Sigmoid colon (tissue), 4 donors: ENCODE measurements at regions not wholly inside any gene's neighbourhood (a gene's known extent, or its start where the extent isn't known, plus 50 kb on each side); places are given as distances from the start of the nearest gene placed in this dataset.

Source experiments
- EP300 ChIP-seq, 4 donors: sonication (generic); formaldehyde crosslinking; IDR thresholded peaks; one replicate each; pipeline ENCODE4 v1.6.1; 2017; ENCODE audit warnings: antibody characterized with exemption in 4 of 4
- POLR2A ChIP-seq, 2 donors: fragments of 450-650 bp; IDR thresholded peaks; one replicate each; pipeline ENCODE4 v1.6.1; 2016; ENCODE audit warnings: antibody characterized with exemption in 2 of 2, mild to moderate bottlenecking in 2 of 2, moderate library complexity in 2 of 2
- POLR2AphosphoS5 ChIP-seq, 4 donors: sonication (generic); formaldehyde crosslinking; IDR thresholded peaks; one replicate each; pipeline ENCODE4 v1.6.1; 2017; ENCODE audit warnings: antibody characterized with exemption in 4 of 4
- TF ChIP-seq, protein P1 (sequence below), 4 experiments: fragments of 450-650 bp in 3 of 4; fragments of 200-600 bp in 1 of 4; IDR thresholded peaks; one replicate each; pipeline ENCODE4 v1.5.1; 2016 to 2019; ENCODE audit warnings: antibody characterized with exemption in 4 of 4, mild to moderate bottlenecking in 3 of 4, moderate library complexity in 2 of 4

DNA sequence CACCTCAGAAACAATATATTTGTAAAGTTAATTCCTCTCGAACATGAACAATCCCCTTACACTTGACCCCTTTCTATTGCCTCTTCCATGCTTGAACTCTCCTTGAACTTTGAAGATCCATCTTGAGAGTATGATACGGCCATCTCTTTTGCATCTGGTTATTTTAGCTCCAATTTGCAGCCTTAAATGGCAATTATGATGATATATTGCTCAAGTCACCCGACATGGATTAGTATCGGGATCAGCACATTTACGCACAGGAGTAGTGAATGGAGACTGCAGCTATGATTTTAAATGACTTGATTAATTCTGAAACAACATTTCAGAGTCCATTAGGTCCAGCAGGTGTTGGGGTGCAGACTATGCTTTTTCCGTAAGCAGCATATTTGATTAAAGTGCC is 143.8 kb upstream of the PAQR3 start:
- TF ChIP-seq, protein P1, sequence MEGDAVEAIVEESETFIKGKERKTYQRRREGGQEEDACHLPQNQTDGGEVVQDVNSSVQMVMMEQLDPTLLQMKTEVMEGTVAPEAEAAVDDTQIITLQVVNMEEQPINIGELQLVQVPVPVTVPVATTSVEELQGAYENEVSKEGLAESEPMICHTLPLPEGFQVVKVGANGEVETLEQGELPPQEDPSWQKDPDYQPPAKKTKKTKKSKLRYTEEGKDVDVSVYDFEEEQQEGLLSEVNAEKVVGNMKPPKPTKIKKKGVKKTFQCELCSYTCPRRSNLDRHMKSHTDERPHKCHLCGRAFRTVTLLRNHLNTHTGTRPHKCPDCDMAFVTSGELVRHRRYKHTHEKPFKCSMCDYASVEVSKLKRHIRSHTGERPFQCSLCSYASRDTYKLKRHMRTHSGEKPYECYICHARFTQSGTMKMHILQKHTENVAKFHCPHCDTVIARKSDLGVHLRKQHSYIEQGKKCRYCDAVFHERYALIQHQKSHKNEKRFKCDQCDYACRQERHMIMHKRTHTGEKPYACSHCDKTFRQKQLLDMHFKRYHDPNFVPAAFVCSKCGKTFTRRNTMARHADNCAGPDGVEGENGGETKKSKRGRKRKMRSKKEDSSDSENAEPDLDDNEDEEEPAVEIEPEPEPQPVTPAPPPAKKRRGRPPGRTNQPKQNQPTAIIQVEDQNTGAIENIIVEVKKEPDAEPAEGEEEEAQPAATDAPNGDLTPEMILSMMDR (IDR thresholded peaks at IDR 0.05): no peak
- TF ChIP-seq POLR2A (IDR thresholded peaks at IDR 0.05): no peak
- TF ChIP-seq POLR2AphosphoS5 (IDR thresholded peaks at IDR 0.05): no peak
- TF ChIP-seq EP300 (IDR thresholded peaks at IDR 0.05): no peak
